ENCODE measurements at regions not wholly inside any gene's neighbourhood (a gene's known extent, or its start where the extent isn't known, plus 50 kb on each side); places are given as distances from the start of the nearest gene placed in this dataset.

GRCh38 chr3:107061466-107061865 is 315.8 kb upstream of the CCDC54 start:
- Histone ChIP-seq H3K9me3 (replicated peaks; ENCODE audit: low read length) (no peaks in the 10 kb centered on the region), H3K4me1 (ENCODE audit: control insufficient read depth, insufficient read depth, low read length) (peaks cover 49% of the 10 kb centered on the region), H3K36me3 (ENCODE audit: insufficient read depth, low read length) (no peaks in the 10 kb centered on the region), H3K27me3 (ENCODE audit: control insufficient read depth, insufficient read depth, low read length) (no peaks in the 10 kb centered on the region), H3K9ac (ENCODE audit: low read depth, low read length) (no peak overlapping the region), H3K4me2 (ENCODE audit: low read length) (no peak overlapping the region), H3K4me3 (ENCODE audit: low read length) (no peak overlapping the region)

GRCh38 chr3:107062310-107062709 is 314.9 kb upstream of the CCDC54 start:
- Histone ChIP-seq H3K4me1 (ENCODE audit: control insufficient read depth, insufficient read depth, low read length) (peaks cover 49% of the 10 kb centered on the region), H3K4me3 (ENCODE audit: low read length) (no peak overlapping the region), H3K27me3 (ENCODE audit: control insufficient read depth, insufficient read depth, low read length) (no peaks in the 10 kb centered on the region), H3K4me2 (ENCODE audit: low read length) (peak overlapping the region; percentile 57), H3K9me3 (replicated peaks; ENCODE audit: low read length) (no peaks in the 10 kb centered on the region), H3K36me3 (ENCODE audit: insufficient read depth, low read length) (no peaks in the 10 kb centered on the region), H3K9ac (ENCODE audit: low read depth, low read length) (no peak overlapping the region)

GRCh38 chr3:107062787-107063186 is 314.5 kb upstream of the CCDC54 start:
- H3K4me3 ChIP-seq (ENCODE audit: low read length), result no peak overlapping the region
- no peaks in the 10 kb centered on the region for H3K27me3 ChIP-seq (ENCODE audit: control insufficient read depth, insufficient read depth, low read length)
- no peaks in the 10 kb centered on the region for H3K36me3 ChIP-seq (ENCODE audit: insufficient read depth, low read length)
- H3K4me2 ChIP-seq (ENCODE audit: low read length), result peak overlapping the region; percentile 57
- H3K9me3 ChIP-seq (replicated peaks; ENCODE audit: low read length), result no peaks in the 10 kb centered on the region
- peaks cover 49% of the 10 kb centered on the region for H3K4me1 ChIP-seq (ENCODE audit: control insufficient read depth, insufficient read depth, low read length)
- peak overlapping the region; percentile 20 for H3K9ac ChIP-seq (ENCODE audit: low read depth, low read length)

GRCh38 chr3:107063351-107063750 is 313.9 kb upstream of the CCDC54 start:
- peak overlapping the region; percentile 57 for H3K4me2 ChIP-seq (ENCODE audit: low read length)
- peak overlapping the region; percentile 20 for H3K9ac ChIP-seq (ENCODE audit: low read depth, low read length)
- peaks cover 50% of the 10 kb centered on the region for H3K4me1 ChIP-seq (ENCODE audit: control insufficient read depth, insufficient read depth, low read length)

GRCh38 chr3:107064405-107065060 is 312.7 kb upstream of the CCDC54 start:
- Histone ChIP-seq H3K36me3 (ENCODE audit: insufficient read depth, low read length) (no peaks in the 10 kb centered on the region), H3K4me2 (ENCODE audit: low read length) (peak overlapping the region; percentile 26), H3K27me3 (ENCODE audit: control insufficient read depth, insufficient read depth, low read length) (no peaks in the 10 kb centered on the region), H3K9ac (ENCODE audit: low read depth, low read length) (peak overlapping the region; percentile 55), H3K4me3 (ENCODE audit: low read length) (no peak overlapping the region), H3K9me3 (replicated peaks; ENCODE audit: low read length) (no peaks in the 10 kb centered on the region), H3K4me1 (ENCODE audit: control insufficient read depth, insufficient read depth, low read length) (peaks cover 62% of the 10 kb centered on the region)

More at GRCh38 chr3:107063351-107063750, 313.9 kb upstream of the CCDC54 start:
- no peaks in the 10 kb centered on the region for H3K27me3 ChIP-seq (ENCODE audit: control insufficient read depth, insufficient read depth, low read length)
- no peak overlapping the region for H3K4me3 ChIP-seq (ENCODE audit: low read length)
- H3K9me3 ChIP-seq (replicated peaks; ENCODE audit: low read length), result no peaks in the 10 kb centered on the region
- H3K36me3 ChIP-seq (ENCODE audit: insufficient read depth, low read length), result no peaks in the 10 kb centered on the region

GRCh38 chr3:107065094-107065861 is 312.0 kb upstream of the CCDC54 start:
- no peaks in the 10 kb centered on the region for H3K9me3 ChIP-seq (replicated peaks; ENCODE audit: low read length)
- H3K4me3 ChIP-seq (ENCODE audit: low read length), result no peak overlapping the region
- peak overlapping the region; percentile 54 for H3K4me2 ChIP-seq (ENCODE audit: low read length)
- no peaks in the 10 kb centered on the region for H3K27me3 ChIP-seq (ENCODE audit: control insufficient read depth, insufficient read depth, low read length)
- H3K4me1 ChIP-seq (ENCODE audit: control insufficient read depth, insufficient read depth, low read length), result peaks cover 66% of the 10 kb centered on the region
- no peaks in the 10 kb centered on the region for H3K36me3 ChIP-seq (ENCODE audit: insufficient read depth, low read length)
- peak overlapping the region; percentile 55 for H3K9ac ChIP-seq (ENCODE audit: low read depth, low read length)

GRCh38 chr3:107067421-107067820 is 309.8 kb upstream of the CCDC54 start:
- Histone ChIP-seq H3K4me3 (ENCODE audit: low read length) (no peak overlapping the region), H3K9ac (ENCODE audit: low read depth, low read length) (no peak overlapping the region), H3K36me3 (ENCODE audit: insufficient read depth, low read length) (no peaks in the 10 kb centered on the region), H3K4me2 (ENCODE audit: low read length) (no peak overlapping the region), H3K9me3 (replicated peaks; ENCODE audit: low read length) (no peaks in the 10 kb centered on the region), H3K4me1 (ENCODE audit: control insufficient read depth, insufficient read depth, low read length) (peaks cover 52% of the 10 kb centered on the region), H3K27me3 (ENCODE audit: control insufficient read depth, insufficient read depth, low read length) (no peaks in the 10 kb centered on the region)

GRCh38 chr3:107068980-107069379 is 308.3 kb upstream of the CCDC54 start:
- Histone ChIP-seq H3K4me1 (ENCODE audit: control insufficient read depth, insufficient read depth, low read length) (peaks cover 37% of the 10 kb centered on the region), H3K4me3 (ENCODE audit: low read length) (peak overlapping the region; percentile 26), H3K9ac (ENCODE audit: low read depth, low read length) (peak overlapping the region; percentile 35), H3K36me3 (ENCODE audit: insufficient read depth, low read length) (no peaks in the 10 kb centered on the region), H3K4me2 (ENCODE audit: low read length) (peak overlapping the region; percentile 31), H3K27me3 (ENCODE audit: control insufficient read depth, insufficient read depth, low read length) (no peaks in the 10 kb centered on the region), H3K9me3 (replicated peaks; ENCODE audit: low read length) (no peaks in the 10 kb centered on the region)

GRCh38 chr3:107076946-107077345 is 300.3 kb upstream of the CCDC54 start:
- Histone ChIP-seq H3K9ac (ENCODE audit: low read depth, low read length) (no peak overlapping the region), H3K4me1 (ENCODE audit: control insufficient read depth, insufficient read depth, low read length) (no peaks in the 10 kb centered on the region), H3K4me3 (ENCODE audit: low read length) (no peak overlapping the region), H3K36me3 (ENCODE audit: insufficient read depth, low read length) (no peaks in the 10 kb centered on the region), H3K27me3 (ENCODE audit: control insufficient read depth, insufficient read depth, low read length) (no peaks in the 10 kb centered on the region), H3K9me3 (replicated peaks; ENCODE audit: low read length) (no peaks in the 10 kb centered on the region), H3K4me2 (ENCODE audit: low read length) (no peak overlapping the region)

GRCh38 chr3:107077391-107077790 is 299.8 kb upstream of the CCDC54 start:
- Histone ChIP-seq H3K36me3 (ENCODE audit: insufficient read depth, low read length) (no peaks in the 10 kb centered on the region), H3K9me3 (replicated peaks; ENCODE audit: low read length) (no peaks in the 10 kb centered on the region), H3K4me2 (ENCODE audit: low read length) (no peak overlapping the region), H3K9ac (ENCODE audit: low read depth, low read length) (no peak overlapping the region), H3K4me3 (ENCODE audit: low read length) (no peak overlapping the region), H3K4me1 (ENCODE audit: control insufficient read depth, insufficient read depth, low read length) (no peaks in the 10 kb centered on the region), H3K27me3 (ENCODE audit: control insufficient read depth, insufficient read depth, low read length) (no peaks in the 10 kb centered on the region)

- no peaks in the 10 kb centered on the region for H3K4me1 ChIP-seq (ENCODE audit: control insufficient read depth, insufficient read depth, low read length)
- no peaks in the 10 kb centered on the region for H3K9me3 ChIP-seq (replicated peaks; ENCODE audit: low read length)
- H3K27me3 ChIP-seq (ENCODE audit: control insufficient read depth, insufficient read depth, low read length), result no peaks in the 10 kb centered on the region
Observed at GRCh38 chr3:107082527-107082926, 294.7 kb upstream of the CCDC54 start.

GRCh38 chr3:107085261-107085660 is 292.0 kb upstream of the CCDC54 start:
- no peak overlapping the region for H3K4me3 ChIP-seq (ENCODE audit: low read length)
- no peaks in the 10 kb centered on the region for H3K27me3 ChIP-seq (ENCODE audit: control insufficient read depth, insufficient read depth, low read length)
- H3K4me2 ChIP-seq (ENCODE audit: low read length), result no peak overlapping the region
- no peaks in the 10 kb centered on the region for H3K9me3 ChIP-seq (replicated peaks; ENCODE audit: low read length)
- no peak overlapping the region for H3K9ac ChIP-seq (ENCODE audit: low read depth, low read length)
- no peaks in the 10 kb centered on the region for H3K36me3 ChIP-seq (ENCODE audit: insufficient read depth, low read length)
- no peaks in the 10 kb centered on the region for H3K4me1 ChIP-seq (ENCODE audit: control insufficient read depth, insufficient read depth, low read length)

More at GRCh38 chr3:107082527-107082926, 294.7 kb upstream of the CCDC54 start:
- Histone ChIP-seq H3K9ac (ENCODE audit: low read depth, low read length) (no peak overlapping the region), H3K4me2 (ENCODE audit: low read length) (no peak overlapping the region), H3K36me3 (ENCODE audit: insufficient read depth, low read length) (no peaks in the 10 kb centered on the region), H3K4me3 (ENCODE audit: low read length) (no peak overlapping the region)

Data from skeletal muscle satellite cell (primary cell).